GM21526 (cell line): ENCODE measurements at regions not wholly inside any gene's neighbourhood (a gene's known extent, or its start where the extent isn't known, plus 50 kb on each side); places are given as distances from the start of the nearest gene placed in this dataset.
"Not testable (repeated sequence)": the region's sequence is repeated elsewhere in the genome, so short reads cannot be mapped to it uniquely, and the experiment has no call there.

Experiments used
- ATAC-seq: cut with Tn5 transposase; IDR thresholded peaks from one replicate; pipeline ENCODE4 v1.9.1; 2021; ENCODE audit warnings: moderate library complexity; ENCODE audit not compliant: unreplicated experiment, low FRiP score

DNA sequence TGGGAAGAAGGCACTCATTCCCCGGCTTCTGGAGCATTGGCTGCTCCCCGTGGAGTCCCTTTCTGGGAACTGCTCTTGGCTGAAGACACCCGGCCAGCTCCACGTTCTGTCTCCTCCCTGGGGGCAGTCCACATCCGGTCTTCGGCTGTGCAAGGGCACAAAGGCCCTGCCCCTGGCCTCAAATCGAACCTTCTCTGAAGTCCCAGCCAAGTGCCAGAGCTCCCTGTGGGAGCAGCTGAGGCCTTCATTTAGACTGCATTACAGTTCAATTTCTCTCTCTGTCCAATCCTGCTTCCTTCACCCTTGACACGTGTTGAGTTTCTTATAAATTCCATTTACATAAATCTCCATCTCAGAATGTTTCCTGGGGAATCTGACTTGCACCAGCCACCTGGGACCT is 132.9 kb upstream of the POU3F1 start:
- no peak for ATAC-seq

DNA sequence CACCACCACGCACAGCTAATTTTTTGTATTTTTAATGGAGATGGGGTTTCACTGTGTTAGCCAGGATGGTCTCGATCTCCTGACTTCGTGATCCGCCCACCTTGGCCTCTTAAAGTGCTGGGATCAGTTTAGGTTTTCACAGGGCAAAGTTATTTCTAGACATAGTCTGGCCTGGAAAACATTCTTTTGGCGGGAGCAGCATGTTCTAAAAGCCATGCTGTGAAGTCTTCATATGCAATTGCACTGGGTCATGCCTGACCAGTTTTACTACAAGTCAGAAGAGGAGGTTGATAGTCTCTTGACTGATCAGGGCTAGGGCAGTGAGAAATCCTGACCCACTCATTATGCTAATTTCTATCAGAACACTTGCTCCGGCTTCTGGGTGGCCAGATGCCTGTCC is 131.6 kb upstream of the POU3F1 start:
- ATAC-seq: no peak

DNA sequence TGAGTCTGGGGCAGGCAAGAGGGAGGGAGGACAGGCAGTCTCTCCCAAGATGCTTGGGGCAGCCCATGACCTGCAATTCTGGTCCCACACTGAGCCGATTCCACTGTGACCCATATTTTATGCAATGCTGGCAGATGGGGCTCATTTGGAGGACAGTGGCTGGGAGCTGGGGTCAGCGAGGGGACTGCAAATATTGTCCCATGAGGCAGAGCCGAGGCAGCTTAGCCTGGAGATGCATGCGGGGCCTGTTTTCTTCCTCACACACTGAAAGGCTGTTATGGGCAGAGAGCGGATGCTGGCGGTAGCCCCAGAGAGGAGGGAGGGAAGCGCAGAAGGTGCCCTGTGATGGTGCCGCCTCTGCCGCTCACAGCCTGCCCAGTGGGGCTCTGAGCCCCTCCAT is 128.5 kb upstream of the POU3F1 start:
- no peak for ATAC-seq

DNA sequence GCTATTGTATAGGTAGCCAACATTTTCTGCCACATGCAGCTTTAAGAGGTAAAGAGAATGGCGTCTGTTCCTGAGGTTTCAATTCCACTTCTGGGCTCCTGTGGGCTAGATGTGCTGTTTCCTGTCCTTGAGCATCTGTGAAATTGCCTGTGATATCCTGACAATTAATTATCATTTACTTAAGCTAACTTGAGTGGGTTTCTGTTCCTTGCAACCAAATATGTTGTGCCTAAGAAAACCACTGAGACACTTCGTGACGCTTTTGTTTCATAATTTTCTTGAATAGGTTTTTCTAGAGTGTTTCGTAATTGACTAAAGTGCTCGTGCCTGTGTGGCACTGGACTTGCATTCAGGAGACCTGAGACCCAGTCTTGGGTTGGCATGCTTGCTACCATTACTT is 127.3 kb upstream of the POU3F1 start:
- no peak for ATAC-seq

DNA sequence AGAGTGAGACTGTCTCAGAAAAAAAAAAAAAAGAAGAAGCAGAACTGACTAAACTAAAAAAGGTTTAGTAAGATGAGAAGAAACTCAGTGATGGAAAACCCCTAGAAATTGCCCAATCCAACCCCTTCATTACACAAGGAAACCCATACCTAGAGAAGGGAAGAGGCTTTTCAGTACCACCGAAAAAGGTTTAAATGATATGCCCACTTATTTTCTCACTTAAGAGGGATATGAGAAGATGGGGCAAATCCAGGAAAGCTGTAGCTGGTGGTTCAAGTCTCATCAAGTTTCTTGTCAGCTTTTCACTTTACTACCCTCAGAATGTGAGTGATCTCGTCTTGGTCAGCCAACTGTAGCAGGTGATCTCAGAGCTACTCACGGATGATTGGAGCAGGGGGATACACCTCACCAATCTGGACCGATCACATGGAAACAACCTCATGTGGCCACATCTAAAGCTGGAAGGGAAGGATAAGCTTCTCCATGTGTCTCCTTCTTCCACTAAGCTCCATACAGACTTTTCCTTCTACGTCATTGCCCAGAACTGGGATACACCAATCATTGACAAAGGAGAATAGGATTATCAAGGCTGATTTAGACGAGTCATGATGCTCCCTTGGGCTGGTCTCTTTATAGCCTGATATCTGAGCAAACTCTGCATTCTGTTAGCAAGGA is 126.7 kb upstream of the POU3F1 start:
- ATAC-seq: no peak

DNA sequence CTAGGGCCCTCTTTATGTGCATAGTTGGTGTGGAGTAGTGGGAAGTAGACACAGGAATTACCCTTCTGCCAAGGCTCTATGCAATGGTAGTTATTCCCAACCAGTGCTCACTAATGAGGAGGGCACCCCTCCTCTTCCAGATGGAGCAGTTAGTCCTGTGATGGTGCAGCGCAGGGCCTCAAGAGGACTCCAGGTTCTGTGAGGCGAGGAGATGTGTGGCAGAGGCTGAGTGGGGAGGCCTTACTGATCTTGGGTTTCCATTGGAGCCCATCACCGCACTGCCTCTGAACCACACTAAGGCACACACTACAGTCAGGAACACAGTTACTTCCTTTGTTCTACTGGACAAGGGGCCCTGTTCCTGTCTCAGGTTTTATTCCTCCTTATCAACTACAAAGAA is 122.5 kb upstream of the POU3F1 start:
- no peak for ATAC-seq

DNA sequence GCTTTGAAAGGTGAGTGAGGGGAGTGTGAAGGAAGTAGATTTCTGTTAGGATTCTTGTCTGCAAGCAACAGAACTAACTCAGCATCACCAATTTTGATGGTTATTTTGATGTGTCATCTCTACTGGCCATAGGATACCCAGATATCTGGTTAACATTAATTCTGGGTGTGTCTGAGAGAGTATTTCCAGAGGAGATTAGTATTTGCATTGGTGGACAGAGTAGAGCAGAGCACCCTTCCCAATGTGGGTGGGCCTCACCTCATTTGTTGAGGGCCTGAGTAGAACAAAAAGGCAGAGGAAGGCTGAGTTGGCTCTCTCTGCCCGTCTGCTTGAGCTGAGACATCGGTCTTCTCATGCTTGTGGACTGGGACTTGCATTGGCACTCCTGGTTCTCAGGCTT is 121.8 kb upstream of the POU3F1 start:
- ATAC-seq: no peak

DNA sequence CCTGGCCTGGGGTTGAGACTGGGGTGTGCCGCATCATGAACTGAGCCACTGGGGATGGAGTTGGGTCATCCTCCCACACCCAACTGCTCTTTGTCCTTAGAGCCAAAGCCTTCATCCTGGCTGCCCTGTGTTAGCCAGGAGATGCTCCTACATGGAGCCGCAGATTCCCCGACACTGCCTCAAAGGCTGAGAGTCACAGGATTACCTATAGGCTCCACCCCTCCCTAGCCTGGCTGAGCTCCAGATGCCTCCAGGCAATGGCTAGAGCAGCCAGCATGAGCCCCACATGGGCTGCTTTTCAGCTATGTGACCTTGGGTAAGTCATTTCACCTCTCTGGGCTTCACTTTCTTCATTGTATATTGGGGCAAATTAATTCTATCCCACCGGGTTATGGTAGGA is 119.9 kb upstream of the POU3F1 start:
- no peak for ATAC-seq

DNA sequence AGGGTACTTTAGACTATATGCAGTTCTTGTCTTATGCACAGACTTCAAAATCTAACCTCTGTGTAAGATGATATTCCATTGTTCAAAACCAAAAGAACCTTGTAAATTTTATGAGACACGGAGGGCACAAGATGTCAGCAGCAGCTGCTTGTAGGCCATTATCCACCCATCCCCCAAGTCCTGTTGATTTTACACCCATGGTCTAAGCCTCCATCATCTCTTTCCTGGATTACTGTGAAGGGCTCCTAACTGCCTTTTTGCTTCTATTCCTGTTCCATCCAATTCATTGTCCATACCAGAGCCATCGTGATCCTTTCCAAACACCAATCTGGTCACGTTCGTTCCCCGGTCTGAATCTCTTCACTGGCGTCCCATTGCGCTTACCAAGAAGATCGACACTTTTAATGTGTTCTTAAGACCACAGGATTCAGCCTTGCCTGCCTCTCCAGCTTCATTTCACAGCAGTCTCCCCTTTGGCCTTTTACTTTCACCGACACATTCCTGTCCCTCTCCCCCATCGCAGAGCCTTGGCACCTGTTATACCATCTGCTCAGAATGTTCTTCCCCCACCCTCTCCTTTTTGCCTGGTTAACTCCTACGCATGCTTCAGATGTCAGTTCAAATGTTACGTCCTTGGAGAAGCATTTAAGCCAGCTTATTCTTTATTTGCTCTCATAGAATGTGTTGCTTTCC is 107.3 kb upstream of the POU3F1 start:
- ATAC-seq: no peak

DNA sequence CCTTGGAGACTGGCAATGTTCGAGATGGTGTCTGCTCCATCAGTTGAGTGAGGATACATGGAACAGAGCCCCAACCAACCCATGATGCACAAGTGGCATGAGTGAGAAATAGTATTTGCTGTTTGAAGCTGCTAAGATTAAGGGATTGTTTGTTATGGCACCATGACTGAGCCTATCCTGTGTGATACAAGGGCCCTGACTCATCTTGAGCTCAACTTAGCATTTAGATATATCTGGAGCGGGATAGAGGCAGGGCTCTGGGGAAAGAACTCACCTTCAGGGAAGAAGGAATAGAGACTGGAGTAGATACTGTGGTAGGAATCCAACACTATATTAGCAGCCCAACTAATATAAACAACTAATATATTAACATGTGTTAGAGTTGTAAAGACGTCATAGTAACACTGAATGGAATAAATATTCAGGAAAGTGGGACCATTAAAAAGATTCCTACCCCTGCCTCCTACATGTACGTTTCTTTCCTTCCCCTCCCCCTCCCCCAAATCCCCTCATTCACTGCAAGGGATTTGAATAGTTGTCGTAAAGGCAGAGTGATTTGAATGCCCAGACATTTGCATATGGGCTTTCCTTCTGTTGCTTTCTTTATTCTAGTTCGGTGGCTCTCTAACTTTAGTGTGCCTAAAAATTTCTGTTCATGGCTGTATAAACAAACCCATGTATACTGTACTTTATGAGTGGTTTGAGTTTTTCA is 106.6 kb upstream of the POU3F1 start:
- no peak for ATAC-seq

DNA sequence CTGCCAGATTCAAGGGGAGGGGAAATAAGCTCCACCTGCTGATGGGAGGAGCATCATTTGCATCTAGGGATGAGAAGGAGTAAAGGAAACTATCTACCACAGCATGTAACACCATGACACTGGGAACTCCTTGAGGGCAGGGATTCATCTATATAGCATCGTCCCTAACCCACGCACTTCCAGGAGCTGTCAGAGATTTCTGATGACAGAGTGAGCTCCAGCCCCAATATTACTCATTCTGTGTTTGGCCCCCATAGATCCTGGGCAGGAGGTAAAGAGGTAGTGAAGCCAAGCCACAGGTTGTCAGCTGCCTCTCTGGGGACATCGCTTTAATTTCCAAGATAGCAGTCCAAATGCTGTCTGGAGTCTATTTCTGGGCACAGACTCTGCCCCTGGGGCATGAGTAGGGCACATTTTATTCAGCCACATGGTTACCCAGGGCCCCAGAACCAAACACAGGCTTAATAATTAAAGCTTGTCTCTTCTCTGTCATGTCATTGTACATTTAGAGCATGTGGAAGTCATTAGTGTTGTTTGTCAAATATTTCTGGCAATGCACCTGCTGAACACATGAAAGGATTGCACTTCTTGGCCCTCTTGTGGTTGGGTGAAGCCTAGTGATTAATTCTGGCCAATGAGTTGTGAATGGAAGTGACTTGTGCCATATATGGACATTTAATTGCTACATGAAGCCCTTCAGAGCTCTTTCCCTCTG is 105.9 kb upstream of the POU3F1 start:
- no peak for ATAC-seq

DNA sequence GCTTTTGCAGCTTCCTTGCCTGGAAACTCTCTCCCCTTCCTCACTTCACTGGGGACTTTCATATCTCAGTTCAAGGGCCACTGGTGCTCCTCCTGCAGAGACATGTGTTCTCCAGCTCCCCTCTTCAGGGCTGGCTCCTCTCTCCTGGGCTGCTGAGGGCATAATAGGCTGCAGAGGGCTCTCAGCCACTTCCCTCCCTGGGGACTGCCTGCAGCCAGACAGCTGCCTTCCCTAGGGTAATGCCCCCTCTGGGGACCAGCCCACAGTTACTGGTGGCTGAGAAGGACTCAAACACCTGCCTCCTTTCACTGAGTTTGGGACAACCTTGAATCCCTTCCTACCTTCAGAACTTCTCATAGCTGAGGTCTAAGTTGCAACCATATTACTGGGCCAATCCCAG is 104.8 kb upstream of the POU3F1 start:
- no peak for ATAC-seq

DNA sequence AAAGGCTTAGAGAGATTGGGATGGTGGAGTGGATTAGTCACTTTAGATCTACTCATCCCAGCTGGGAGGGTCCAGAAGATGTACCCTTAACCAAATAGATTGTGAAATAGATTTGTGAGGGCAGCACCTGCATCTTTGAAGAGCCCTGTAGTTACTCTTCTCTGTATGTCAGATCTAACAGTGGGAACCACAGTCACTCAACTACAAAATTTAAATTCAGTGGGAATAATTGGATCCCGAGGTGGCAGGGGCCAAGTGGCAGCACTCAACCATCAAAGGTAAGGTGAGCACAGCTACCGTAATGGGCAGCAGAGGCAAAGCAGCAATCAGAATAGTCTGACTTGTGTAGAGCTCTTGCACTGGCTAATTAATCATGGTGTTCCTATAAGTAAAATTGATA is 99.5 kb upstream of the POU3F1 start:
- not testable (repeated sequence) for ATAC-seq

DNA sequence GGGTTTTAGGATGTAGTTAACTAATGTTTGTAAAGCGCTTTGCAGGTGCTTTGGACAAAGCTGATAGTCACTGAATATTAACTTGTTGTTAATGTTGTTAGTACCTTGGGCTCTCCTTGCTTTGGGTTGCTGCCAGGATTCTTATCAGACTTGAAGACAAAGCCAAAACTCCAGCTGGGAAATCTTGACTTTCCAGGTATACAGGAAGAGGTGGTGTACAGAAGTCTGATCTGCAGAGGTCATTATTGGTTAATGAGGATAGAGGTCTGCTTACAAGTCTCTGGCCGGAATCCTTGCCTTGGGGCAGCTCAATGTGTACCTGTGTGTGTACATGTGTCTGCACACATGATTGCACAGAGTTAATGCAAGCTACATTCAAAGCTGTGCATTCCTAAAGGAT is 96.0 kb upstream of the POU3F1 start:
- no peak for ATAC-seq

DNA sequence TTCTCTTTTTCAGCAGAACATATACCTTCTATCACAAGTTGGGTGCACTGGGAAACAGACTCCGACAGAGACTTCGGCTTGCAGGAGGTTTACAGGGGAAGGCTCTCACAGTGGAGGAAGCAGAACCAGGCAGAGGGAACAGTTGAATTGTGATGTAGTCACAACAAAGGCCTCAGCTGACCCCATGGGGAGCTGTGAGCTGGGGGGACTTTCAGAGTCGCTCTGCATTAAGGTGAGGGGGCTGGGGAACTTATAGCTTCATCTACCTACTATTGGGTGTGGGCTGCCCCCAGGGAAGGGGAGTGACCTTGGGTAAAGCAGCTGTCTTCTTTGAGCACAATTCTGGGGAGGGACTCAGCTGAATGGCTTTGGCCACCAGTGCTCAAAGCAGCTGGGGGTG is 94.9 kb upstream of the POU3F1 start:
- no peak for ATAC-seq

DNA sequence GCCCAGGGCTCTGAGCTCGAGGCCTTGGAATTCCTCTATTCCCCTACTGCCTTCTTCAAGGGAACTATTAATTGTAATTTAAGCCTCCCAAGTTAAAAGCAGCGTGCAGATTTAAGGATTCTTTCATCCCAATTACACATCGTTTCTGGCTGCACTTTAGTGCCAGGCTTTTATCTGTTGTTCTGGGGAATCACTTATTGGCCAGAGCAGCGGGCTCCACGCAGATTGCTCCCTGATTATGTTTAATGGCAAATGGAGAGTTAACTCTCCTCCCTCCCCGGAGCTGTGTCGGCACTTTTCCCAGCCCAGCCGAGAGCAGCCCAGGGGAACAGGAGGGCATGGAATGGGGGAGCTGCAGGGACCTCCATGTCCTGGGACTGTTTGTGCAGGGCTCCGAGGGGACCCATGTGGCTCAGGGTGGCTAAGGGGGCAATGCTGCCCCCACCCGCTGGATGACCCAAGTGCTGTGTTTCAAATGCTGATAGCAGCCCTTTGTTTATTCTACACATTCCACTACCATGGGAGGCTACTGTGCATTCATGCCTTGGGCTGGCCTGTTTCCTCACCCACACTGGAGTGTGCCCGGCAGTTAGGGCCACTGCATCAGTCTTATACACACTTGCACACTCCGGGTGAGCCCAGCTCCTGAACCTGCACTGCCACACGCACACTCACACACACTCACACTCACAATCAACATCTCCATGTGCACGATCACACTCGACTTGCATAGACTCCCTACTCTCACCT is 93.3 kb upstream of the POU3F1 start:
- ATAC-seq: no peak

DNA sequence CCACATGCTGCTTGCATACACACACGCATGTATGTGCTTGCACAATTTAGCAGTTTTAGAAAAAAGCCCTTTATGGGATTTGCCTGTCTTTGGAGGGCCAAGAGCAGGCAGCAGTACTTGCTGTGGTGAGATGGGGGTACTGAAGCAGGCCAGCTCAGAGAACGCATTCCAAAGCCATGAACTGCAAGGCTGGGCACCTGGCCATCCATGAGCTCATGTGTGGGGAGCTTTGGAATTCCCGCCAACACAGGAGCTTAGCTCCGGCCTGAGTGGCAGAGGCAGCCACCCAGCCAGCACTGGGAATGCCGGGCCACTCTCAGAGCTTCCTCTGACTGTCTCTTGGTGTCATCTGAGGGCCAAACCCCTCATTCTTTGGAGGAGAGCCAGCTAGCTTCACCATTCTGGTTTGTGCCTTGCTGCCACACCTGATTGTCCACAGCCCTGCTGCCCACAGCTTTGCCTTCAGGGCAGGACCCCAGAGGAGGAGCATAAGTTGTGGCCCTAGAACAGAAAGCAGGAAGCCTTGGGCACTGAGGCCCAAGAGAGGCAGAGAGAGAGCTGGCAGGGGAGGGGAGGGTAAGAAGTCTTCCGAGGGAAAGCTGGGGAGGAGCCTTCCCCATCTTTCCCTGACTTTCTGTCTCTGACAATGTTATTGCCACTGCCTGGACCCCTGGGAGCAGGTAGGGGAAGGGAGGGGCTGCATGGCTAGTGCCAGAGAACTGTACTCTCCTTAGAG is 92.1 kb upstream of the POU3F1 start:
- ATAC-seq: no peak

DNA sequence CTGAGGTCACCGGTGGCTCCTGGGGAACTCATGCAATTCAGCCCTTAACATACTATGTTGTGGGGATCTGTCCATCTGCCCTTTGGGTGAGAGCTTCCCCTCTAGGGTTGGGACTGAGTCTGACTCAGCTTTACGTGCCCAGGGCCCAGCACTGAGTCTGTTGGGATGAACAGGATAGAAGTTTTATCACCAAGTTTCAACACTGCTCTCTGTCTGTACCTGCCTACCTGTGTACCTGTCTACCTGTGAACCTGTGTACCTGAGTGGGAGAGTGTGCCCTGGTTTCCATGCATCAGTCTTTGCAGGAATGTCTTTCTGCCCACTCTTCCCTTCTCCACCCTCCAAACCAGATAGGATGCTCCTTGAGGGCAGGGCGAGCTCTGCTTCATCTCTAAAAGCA is 90.6 kb upstream of the POU3F1 start:
- ATAC-seq: no peak

DNA sequence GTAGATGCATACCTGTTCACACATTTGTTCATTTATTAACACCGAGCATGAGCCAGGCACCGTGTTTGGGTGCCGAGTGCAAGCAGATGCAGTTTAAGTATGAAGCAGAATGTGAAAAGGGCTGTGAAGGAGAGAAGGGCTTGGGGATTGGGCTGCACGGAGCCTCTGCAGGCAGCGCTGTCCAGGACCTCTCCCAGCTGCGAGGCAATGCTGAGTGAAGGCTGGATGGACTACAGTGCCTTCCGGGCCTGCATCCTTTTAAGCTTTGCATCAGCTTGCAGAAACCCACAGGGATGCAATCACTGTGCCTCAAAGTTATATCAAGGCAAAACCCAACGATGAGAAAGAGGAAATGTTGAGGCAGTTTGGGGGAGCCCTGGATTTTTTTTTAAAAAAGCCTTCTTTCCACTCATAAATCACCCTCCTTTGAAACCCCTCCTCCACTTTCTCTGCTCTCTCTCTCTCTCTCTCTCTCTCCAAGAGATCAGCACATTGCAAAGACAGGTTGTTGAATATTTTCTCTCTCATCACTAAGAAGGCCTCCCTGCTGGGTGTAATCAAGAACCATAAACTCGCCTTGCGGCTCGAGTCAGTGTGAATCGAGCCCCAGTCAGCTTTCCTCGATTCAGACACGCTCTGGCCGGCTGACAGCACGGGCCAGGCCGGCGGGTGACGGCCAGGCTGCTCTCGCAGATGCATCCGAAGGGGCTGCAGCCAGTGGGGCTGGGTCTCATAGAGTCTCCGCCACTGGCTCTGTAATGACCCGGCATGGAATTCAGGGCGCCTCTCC is 89.2 kb upstream of the POU3F1 start:
- no peak for ATAC-seq
